HG03025 (cell line): ENCODE measurements at regions not wholly inside any gene's neighbourhood (a gene's known extent, or its start where the extent isn't known, plus 50 kb on each side); places are given as distances from the start of the nearest gene placed in this dataset.
"Not testable (repeated sequence)": the region's sequence is repeated elsewhere in the genome, so short reads cannot be mapped to it uniquely, and the experiment has no call there.

Source experiments
- ATAC-seq: cut with Tn5 transposase; IDR thresholded peaks from one replicate; pipeline ENCODE4 v1.9.1; 2021; ENCODE audit warnings: mild to moderate bottlenecking, moderate library complexity; ENCODE audit not compliant: unreplicated experiment, low FRiP score

GRCh38 chr5:17755406-17755805, 121.1 kb downstream of the TAF11L14 start:
- ATAC-seq: not testable (repeated sequence)

- ATAC-seq: no peak
Measured at GRCh38 chr5:17761326-17761725, 127.1 kb downstream of the TAF11L14 start.

GRCh38 chr5:17763301-17763700, 129.0 kb downstream of the TAF11L14 start:
- ATAC-seq: no peak

DNA sequence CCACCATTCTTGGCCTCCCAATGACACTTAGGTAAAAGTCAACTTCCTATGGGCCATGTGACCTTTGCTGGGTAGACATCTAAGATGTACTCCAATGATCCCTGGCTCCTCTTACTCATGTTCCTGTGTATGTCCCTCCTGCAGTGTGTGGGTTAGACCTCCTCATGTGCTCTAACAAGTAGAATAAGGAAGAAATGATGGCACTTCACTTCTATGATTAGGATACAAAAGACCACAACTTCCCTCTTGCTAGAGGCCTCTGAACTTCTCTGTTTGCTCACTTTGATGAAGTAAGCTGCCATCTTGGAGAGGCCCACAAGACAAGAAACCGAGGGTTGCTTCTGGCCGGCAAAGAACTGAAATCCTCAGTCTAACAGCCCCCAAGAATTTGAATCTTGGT, 131.8 kb downstream of the TAF11L14 start:
- ATAC-seq: no peak

DNA sequence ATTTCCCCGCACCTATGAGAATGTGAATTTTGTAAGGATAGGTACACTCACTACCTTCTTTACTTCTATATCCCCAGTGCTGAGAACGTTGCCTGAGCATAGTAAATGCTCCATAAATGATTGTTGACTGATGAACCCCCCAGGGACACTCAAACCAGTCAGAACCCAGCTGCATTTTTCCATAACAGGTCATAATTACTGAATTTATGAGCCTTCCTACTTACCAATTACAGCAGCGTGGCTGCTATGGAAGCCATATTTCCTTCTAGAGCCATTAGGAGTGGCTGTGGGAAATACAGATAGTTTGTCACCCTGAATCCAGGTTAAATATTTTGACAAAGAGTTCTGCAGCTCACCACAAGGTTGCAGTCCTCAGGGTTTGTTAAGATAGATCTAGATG, 135.0 kb downstream of the TAF11L14 start:
- no peak for ATAC-seq

DNA sequence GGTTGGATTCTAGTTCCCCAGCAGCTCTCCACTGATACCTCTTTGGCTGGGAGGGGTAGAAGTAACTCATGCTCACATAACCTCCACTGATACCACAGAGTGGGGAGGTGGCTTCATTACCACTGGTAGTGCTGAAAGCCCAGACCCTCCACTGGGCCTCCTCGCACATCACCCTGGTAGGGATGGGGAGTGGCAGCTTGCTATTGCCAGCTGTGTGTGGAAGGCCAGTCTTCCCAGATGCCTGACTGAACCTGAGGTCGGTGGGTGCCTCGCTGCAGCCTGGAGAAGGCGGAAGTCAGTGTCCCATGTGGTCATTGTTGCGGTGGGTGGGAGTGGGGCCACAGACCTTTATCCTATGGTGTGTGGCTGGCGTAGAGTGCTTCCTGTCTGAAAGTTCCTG, 138.0 kb downstream of the TAF11L14 start:
- ATAC-seq: no peak

GRCh38 chr5:17785774-17786173, 151.5 kb downstream of the TAF11L14 start:
- no peak for ATAC-seq

DNA sequence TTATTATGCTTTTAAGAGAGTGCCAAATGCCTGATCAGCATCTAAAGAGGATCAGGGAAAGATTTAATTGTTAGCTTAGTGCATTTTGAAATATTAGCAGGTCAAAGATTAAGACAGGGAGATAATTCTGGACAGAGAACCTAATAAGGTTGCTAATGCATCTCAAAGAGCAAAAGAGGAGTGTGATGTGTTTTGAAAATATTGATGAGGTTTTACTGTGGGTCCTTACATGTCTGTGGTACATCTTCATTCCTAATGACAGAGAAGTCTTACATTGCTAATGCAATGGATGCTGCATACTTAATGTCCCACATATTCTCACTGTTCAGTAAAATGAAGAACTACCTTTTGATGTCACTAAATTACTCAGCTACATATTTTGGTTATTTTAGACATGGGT, 154.1 kb downstream of the TAF11L14 start:
- ATAC-seq: no peak

DNA sequence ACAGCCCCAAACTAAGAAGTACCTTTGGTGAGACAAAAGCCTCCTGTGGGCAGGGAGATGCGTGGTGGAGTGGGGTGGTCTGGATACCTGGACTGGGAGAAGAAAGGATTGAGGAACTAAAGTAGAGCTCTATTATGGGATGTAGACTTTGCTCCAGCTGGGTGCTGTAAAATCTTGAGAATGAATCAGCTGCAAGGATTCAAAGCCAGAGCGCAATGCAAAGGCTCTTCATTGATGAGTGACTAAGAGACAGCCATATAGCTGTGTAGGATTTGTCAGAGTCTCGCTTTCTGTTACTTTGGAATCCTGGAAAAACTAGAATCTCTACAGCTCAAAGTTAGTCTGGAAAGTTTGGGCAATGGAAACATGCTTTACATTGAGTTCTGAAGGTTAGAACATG, 159.9 kb downstream of the TAF11L14 start:
- ATAC-seq: no peak

- no peak for ATAC-seq
Measured at GRCh38 chr5:17794815-17795214, 160.6 kb downstream of the TAF11L14 start.

- no peak for ATAC-seq
Measured at GRCh38 chr5:17796142-17796541, 161.9 kb downstream of the TAF11L14 start.

- ATAC-seq: no peak
Measured at GRCh38 chr5:17796757-17797396, 162.6 kb downstream of the TAF11L14 start.

DNA sequence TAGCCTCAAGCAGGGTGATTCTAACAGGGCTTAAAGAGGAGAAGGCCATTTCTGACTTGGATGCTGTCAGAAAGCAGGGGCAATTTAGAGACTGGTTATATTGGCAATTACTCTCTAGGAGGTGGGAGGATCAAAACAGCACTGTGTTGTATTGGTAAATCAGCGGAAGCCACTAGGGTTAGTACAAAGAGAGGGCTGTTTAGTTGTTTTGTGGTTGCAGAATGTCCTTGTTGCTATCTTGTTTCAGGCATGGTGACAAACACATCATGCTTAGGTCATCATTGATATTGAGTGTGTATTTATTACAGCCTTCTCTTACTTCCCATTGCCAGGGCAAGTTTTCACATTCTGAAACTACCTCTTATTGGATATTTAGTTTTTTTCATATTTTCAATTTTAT, 165.3 kb downstream of the TAF11L14 start:
- ATAC-seq: no peak

DNA sequence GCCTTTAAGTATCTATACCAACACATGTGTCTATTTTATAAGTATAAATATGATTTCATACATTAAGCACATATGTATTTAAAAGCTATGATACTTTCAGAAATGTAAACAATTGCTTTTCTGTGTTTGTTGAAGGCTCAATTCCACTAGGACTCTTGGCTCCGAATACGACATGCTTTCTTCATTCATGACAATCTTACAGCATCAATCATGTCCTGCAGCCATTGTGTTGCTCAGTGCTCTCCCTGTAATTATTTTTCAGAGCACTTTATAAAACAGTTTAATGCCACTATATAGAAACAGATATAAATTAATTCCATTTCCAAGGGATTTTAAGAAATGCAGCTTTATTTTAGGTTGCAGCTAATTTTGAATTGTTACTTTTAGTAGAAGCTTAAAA, 167.3 kb downstream of the TAF11L14 start:
- no peak for ATAC-seq

- no peak for ATAC-seq
Measured at GRCh38 chr5:17802256-17802655, 168.0 kb downstream of the TAF11L14 start.

- ATAC-seq: no peak
Measured at GRCh38 chr5:17803971-17804370, 169.7 kb downstream of the TAF11L14 start.

GRCh38 chr5:17805227-17805825, 171.1 kb downstream of the TAF11L14 start:
- no peak for ATAC-seq

DNA sequence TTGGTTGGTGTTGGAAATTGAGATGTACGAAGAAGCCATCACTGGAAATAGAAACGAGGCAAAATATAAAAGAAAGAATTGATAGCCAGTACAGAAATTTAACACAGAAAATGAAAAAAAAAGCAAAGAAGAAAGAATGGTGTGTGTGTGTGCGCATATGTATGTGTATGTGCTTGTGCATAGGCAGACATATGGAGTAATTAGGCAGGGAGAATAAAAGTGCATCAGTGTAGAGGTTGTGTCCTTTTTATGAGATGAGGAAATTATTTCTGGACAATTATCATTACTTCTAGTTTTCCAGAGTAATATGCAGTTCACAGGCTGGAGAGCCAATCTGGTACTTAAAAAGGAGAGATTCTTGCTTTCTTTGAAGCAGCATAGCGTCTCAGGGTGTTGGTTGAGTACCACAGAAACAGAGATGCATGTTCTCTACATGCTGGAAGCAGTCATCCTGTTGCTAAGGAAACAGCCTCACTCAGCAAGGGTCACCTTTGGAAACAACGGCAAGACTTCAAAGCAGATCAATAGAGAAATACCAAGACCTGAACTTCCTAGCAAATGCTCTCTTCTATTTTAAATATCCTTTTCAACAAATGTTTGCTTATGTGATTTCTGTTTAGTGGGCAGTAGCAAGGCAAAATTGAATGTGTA, 172.7 kb downstream of the TAF11L14 start:
- ATAC-seq: no peak

- no peak for ATAC-seq
Measured at GRCh38 chr5:17808566-17808965, 174.3 kb downstream of the TAF11L14 start.

DNA sequence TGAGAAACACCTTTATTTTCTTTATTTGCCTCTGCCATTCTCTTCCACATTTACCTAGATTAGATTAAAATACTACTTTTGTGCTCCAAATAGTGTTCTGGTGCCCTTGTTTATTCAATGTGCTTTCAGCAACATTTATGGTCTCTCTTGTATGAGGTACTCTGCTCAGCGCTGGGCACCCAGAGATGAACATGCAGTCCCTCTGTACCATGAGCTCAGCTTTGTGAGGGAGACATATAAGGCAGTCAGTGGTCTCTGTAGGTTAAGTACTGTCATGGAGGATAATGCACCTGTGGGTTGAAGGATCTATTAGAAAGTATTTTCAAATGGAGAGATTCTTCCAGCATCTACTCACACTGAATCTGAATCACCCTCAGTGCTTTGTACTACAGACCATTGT, 176.5 kb downstream of the TAF11L14 start:
- ATAC-seq: no peak

DNA sequence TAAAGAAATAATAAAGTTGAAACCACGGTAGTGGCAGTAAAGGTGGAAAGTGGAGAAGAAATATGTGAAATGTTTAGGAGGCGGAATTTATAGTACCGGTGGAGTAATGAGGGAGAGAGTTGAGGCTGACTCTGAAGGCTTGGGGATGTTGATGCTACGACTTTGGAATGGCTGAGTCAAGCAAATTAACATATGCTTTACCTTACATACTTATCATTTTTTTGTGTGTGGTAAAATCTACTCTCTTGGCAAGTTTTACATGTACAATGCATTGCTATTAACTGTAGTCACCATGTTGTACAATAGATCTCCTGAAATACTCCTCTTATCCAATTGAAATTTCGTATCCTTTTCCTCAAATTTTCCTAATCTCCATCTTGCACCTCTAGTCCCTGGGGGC, 179.0 kb downstream of the TAF11L14 start:
- no peak for ATAC-seq

GRCh38 chr5:17816505-17816904, 182.2 kb downstream of the TAF11L14 start:
- ATAC-seq: no peak
